ENCODE measurements at regions not wholly inside any gene's neighbourhood (a gene's known extent, or its start where the extent isn't known, plus 50 kb on each side); places are given as distances from the start of the nearest gene placed in this dataset.
"Not testable (repeated sequence)": the region's sequence is repeated elsewhere in the genome, so short reads cannot be mapped to it uniquely, and the experiment has no call there.

GRCh38 chr3:66648975-66649374, 148.2 kb upstream of the LRIG1 start:
- POLR2A ChIA-PET = no interaction called here
- no peak for DNase-seq (ENCODE audit: extremely low spot score)
- no peak for TF ChIP-seq SP1 (IDR thresholded peaks at IDR 0.05)
- no peak for TF ChIP-seq L3MBTL2 (conservative IDR thresholded peaks at IDR 0.05)
- TF ChIP-seq FOXK2 (IDR thresholded peaks at IDR 0.05) = no peak
- no peak for TF ChIP-seq SUZ12 (IDR thresholded peaks at IDR 0.05)
- TF ChIP-seq ZNF384 (IDR thresholded peaks at IDR 0.05) = no peak
- no peak for TF ChIP-seq NFRKB (IDR thresholded peaks at IDR 0.05)
- TF ChIP-seq PKNOX1 (IDR thresholded peaks at IDR 0.05) = no peak
- TF ChIP-seq ARNT (IDR thresholded peaks at IDR 0.05) = no peak
- TF ChIP-seq HDGF (IDR thresholded peaks at IDR 0.05; ENCODE audit: borderline replicate concordance) = no peak
- CTCF ChIA-PET = no interaction called here

- POLR2A ChIA-PET; CTCF ChIA-PET; DNase-seq (ENCODE audit: extremely low spot score): not testable (repeated sequence)
These were observed 150.7 kb upstream of the LRIG1 start for GRCh38 chr3:66651520-66651919.

GRCh38 chr3:66652100-66652499, 151.3 kb upstream of the LRIG1 start:
- CTCF ChIA-PET = interaction anchor here (0.6 kb wide), 1 partner anchor 98 kb away, joined by 3 read pairs; no protein-coding TSS in a partner anchor
- POLR2A ChIA-PET; DNase-seq (ENCODE audit: extremely low spot score): not testable (repeated sequence)

GRCh38 chr3:66655044-66655443, 154.2 kb upstream of the LRIG1 start:
- POLR2A ChIA-PET = no interaction called here
- CTCF ChIA-PET = interaction anchor here (0.5 to 0.6 kb wide), 2 partner anchors 20 to 696 kb away, joined by 3 read pairs; no protein-coding TSS in a partner anchor
- TF ChIP-seq ELF4 (IDR thresholded peaks at IDR 0.05) (no peak), CTBP1 (IDR thresholded peaks at IDR 0.05; ENCODE audit: borderline replicate concordance) (no peak), SUZ12 (IDR thresholded peaks at IDR 0.05) (no peak), PKNOX1 (IDR thresholded peaks at IDR 0.05) (no peak), NFRKB (IDR thresholded peaks at IDR 0.05) (no peak), LEF1 (IDR thresholded peaks at IDR 0.05; ENCODE audit: borderline replicate concordance) (no peak), FOXA1 (IDR thresholded peaks at IDR 0.05) (no peak), FOXM1 (IDR thresholded peaks at IDR 0.05; ENCODE audit: borderline replicate concordance) (no peak), L3MBTL2 (conservative IDR thresholded peaks at IDR 0.05) (no peak), ARNT (IDR thresholded peaks at IDR 0.05) (no peak), BHLHE40 (IDR thresholded peaks at IDR 0.05; ENCODE audit: borderline replicate concordance) (no peak), TARDBP (IDR thresholded peaks at IDR 0.05) (no peak), FOXK2 (IDR thresholded peaks at IDR 0.05) (no peak), ZNF384 (IDR thresholded peaks at IDR 0.05) (no peak)
- no peak for DNase-seq (ENCODE audit: extremely low spot score)

- CTCF ChIA-PET = no interaction called here
- no peak for DNase-seq (ENCODE audit: extremely low spot score)
- TF ChIP-seq L3MBTL2 (conservative IDR thresholded peaks at IDR 0.05) (no peak), PKNOX1 (IDR thresholded peaks at IDR 0.05) (no peak), SP1 (IDR thresholded peaks at IDR 0.05) (no peak), ZNF384 (IDR thresholded peaks at IDR 0.05) (no peak), ELF4 (IDR thresholded peaks at IDR 0.05) (no peak), FOXK2 (IDR thresholded peaks at IDR 0.05) (no peak), CTBP1 (IDR thresholded peaks at IDR 0.05; ENCODE audit: borderline replicate concordance) (no peak), FOXA1 (IDR thresholded peaks at IDR 0.05) (no peak), TARDBP (IDR thresholded peaks at IDR 0.05) (no peak), BHLHE40 (IDR thresholded peaks at IDR 0.05; ENCODE audit: borderline replicate concordance) (no peak)
- POLR2A ChIA-PET = no interaction called here
These were observed 154.8 kb upstream of the LRIG1 start for GRCh38 chr3:66655671-66656070.

- CTCF ChIA-PET = no interaction called here
These were observed 155.8 kb upstream of the LRIG1 start for GRCh38 chr3:66656609-66657008.

GRCh38 chr3:66659056-66659455, 158.2 kb upstream of the LRIG1 start:
- ChIA-PET CTCF (no interaction called here), POLR2A (no interaction called here)
- DNase-seq (ENCODE audit: extremely low spot score) = no peak
- TF ChIP-seq TARDBP (IDR thresholded peaks at IDR 0.05) = no peak
- TF ChIP-seq BHLHE40 (IDR thresholded peaks at IDR 0.05; ENCODE audit: borderline replicate concordance) = no peak
- no peak for TF ChIP-seq ELF4 (IDR thresholded peaks at IDR 0.05)
- no peak for TF ChIP-seq NFRKB (IDR thresholded peaks at IDR 0.05)
- TF ChIP-seq L3MBTL2 (conservative IDR thresholded peaks at IDR 0.05) = no peak
- no peak for TF ChIP-seq SP1 (IDR thresholded peaks at IDR 0.05)
- TF ChIP-seq FOXK2 (IDR thresholded peaks at IDR 0.05) = no peak
- no peak for TF ChIP-seq FOXA1 (IDR thresholded peaks at IDR 0.05)
- TF ChIP-seq CTBP1 (IDR thresholded peaks at IDR 0.05; ENCODE audit: borderline replicate concordance) = no peak
- TF ChIP-seq SUZ12 (IDR thresholded peaks at IDR 0.05) = no peak
- no peak for TF ChIP-seq LEF1 (IDR thresholded peaks at IDR 0.05; ENCODE audit: borderline replicate concordance)
- TF ChIP-seq PKNOX1 (IDR thresholded peaks at IDR 0.05) = no peak
- no peak for TF ChIP-seq ZNF384 (IDR thresholded peaks at IDR 0.05)
- TF ChIP-seq FOXM1 (IDR thresholded peaks at IDR 0.05; ENCODE audit: borderline replicate concordance) = no peak
- no peak for TF ChIP-seq HDGF (IDR thresholded peaks at IDR 0.05; ENCODE audit: borderline replicate concordance)
- no peak for TF ChIP-seq ARNT (IDR thresholded peaks at IDR 0.05)

More at GRCh38 chr3:66656609-66657008, 155.8 kb upstream of the LRIG1 start:
- TF ChIP-seq BHLHE40 (IDR thresholded peaks at IDR 0.05; ENCODE audit: borderline replicate concordance) (no peak), LEF1 (IDR thresholded peaks at IDR 0.05; ENCODE audit: borderline replicate concordance) (no peak), ARNT (IDR thresholded peaks at IDR 0.05) (no peak), FOXM1 (IDR thresholded peaks at IDR 0.05; ENCODE audit: borderline replicate concordance) (no peak)
- no peak for DNase-seq (ENCODE audit: extremely low spot score)
- POLR2A ChIA-PET = no interaction called here
